MM.1S (cell line): ENCODE measurements at regions not wholly inside any gene's neighbourhood (a gene's known extent, or its start where the extent isn't known, plus 50 kb on each side); places are given as distances from the start of the nearest gene placed in this dataset.

Source experiments
- CTCF ChIP-seq: fragments of 300-600 bp; sonication (generic); IDR thresholded peaks from 2 replicates; pipeline ENCODE4 v1.5.1; 2016; ENCODE audit warnings: antibody characterized with exemption, low read length, mixed read lengths
- EZH2 ChIP-seq: fragments of 300-600 bp; sonication (generic); optimal IDR thresholded peaks from 2 replicates; pipeline ENCODE3; 2017; ENCODE audit warnings: low read depth, mild to moderate bottlenecking, antibody characterized with exemption, low read length, mixed read lengths
- EZH2phosphoT487 ChIP-seq: fragments of 300-600 bp; sonication (generic); IDR thresholded peaks from 2 replicates; pipeline ENCODE4 v1.6.1; 2018; ENCODE audit warnings: antibody characterized with exemption, low read length

DNA sequence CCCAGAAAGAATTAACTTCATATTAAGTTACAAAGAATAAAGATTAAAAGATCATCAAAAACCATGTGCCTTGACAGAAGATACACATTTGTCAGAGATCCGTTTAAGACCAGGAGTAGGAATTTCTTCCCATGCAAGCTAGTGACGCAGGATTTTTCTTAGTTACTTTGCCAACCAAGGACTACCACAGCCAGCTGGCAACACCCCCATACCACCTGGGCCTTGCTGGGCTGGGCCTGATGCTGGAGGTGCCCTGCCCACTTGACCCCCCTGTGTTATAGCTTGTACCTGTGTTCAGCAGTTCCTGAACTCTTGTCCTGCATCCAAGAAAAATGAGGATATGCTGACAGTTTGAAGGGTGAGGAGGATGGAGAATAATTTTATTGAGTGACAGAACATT is 290.9 kb upstream of the SMC2 start:
- TF ChIP-seq CTCF (no peak), EZH2 (no peak), EZH2phosphoT487 (no peak)
